Trophoblast cell (in vitro differentiated cells and primary cell): ENCODE measurements at regions not wholly inside any gene's neighbourhood (a gene's known extent, or its start where the extent isn't known, plus 50 kb on each side); places are given as distances from the start of the nearest gene placed in this dataset.
"Not testable (repeated sequence)": the region's sequence is repeated elsewhere in the genome, so short reads cannot be mapped to it uniquely, and the experiment has no call there.

ENCODE experiments used
- DNase-seq, 2 donors: peaks; one replicate each; pipeline ENCODE4 v3.0.0-alpha.2; 2016
- H2AFZ ChIP-seq: 2 replicates; pipeline ENCODE4 v1.6.1; 2013; ENCODE audit warnings: low read length, moderate library complexity, mild to moderate bottlenecking; ENCODE audit not compliant: insufficient read depth, poor library complexity
- H2AK5ac ChIP-seq: 2 replicates; pipeline ENCODE4 v1.6.1; 2013; ENCODE audit warnings: mild to moderate bottlenecking, low read length
- H2BK120ac ChIP-seq: 2 replicates; pipeline ENCODE4 v1.6.1; 2013; ENCODE audit warnings: low read length, mild to moderate bottlenecking, moderate library complexity; ENCODE audit not compliant: insufficient read depth, poor library complexity
- H2BK12ac ChIP-seq: 2 replicates; pipeline ENCODE4 v1.6.1; 2013; ENCODE audit warnings: mild to moderate bottlenecking, low read length, moderate library complexity
- H2BK5ac ChIP-seq: 2 replicates; pipeline ENCODE4 v1.6.1; 2013; ENCODE audit warnings: low read length, low read depth, moderate library complexity, mild to moderate bottlenecking; ENCODE audit not compliant: poor library complexity
- H3K14ac ChIP-seq: 2 replicates; pipeline ENCODE4 v1.6.1; 2013; ENCODE audit warnings: mild to moderate bottlenecking, low read length
- H3K18ac ChIP-seq: 2 replicates; pipeline ENCODE4 v1.6.1; 2013; ENCODE audit warnings: mild to moderate bottlenecking, low read length
- H3K23ac ChIP-seq: 2 replicates; pipeline ENCODE4 v1.6.1; 2013; ENCODE audit warnings: low read length
- H3K27ac ChIP-seq: 2 replicates; pipeline ENCODE4 v1.5.1; 2013; ENCODE audit warnings: low read depth, mild to moderate bottlenecking, inconsistent platforms, low read length, moderate library complexity
- H3K27me3 ChIP-seq: 2 replicates; pipeline ENCODE4 v1.6.1; 2013; ENCODE audit warnings: inconsistent platforms, mild to moderate bottlenecking, low read length, moderate library complexity; ENCODE audit not compliant: insufficient read depth
- H3K36me3 ChIP-seq, 2 experiments: 1 replicate in 1 of 2; 2 replicates in 1 of 2; pipeline ENCODE4 v1.6.1; 2013; ENCODE audit warnings: low read length in 2 of 2, mild to moderate bottlenecking in 2 of 2, moderate library complexity in 1 of 2; ENCODE audit not compliant: insufficient read depth in 2 of 2, control insufficient read depth in 1 of 2
- H3K4ac ChIP-seq: 2 replicates; pipeline ENCODE4 v1.6.1; 2013; ENCODE audit warnings: low read depth, mild to moderate bottlenecking, low read length, moderate library complexity
- H3K4me1 ChIP-seq, 2 experiments: 1 replicate in 1 of 2; 2 replicates in 1 of 2; pipeline ENCODE4 v1.6.1; 2013; ENCODE audit warnings: low read length in 2 of 2, mild to moderate bottlenecking in 2 of 2, moderate library complexity in 1 of 2; ENCODE audit not compliant: insufficient read depth in 2 of 2, control insufficient read depth in 1 of 2
- H3K4me2 ChIP-seq: 2 replicates; pipeline ENCODE4 v1.6.1; 2013; ENCODE audit warnings: inconsistent platforms, mild to moderate bottlenecking, low read length, moderate library complexity
- H3K4me3 ChIP-seq: 2 replicates; pipeline ENCODE4 v1.5.1; 2013; ENCODE audit warnings: mild to moderate bottlenecking, low read depth, low read length, inconsistent platforms
- H3K79me1 ChIP-seq: one replicate; pipeline ENCODE4 v1.6.1; 2013; ENCODE audit warnings: low read length
- H3K79me2 ChIP-seq: 2 replicates; pipeline ENCODE4 v1.6.1; 2013; ENCODE audit warnings: low read length, mild to moderate bottlenecking; ENCODE audit not compliant: control insufficient read depth, insufficient read depth, poor library complexity
- H3K9ac ChIP-seq: 2 replicates; pipeline ENCODE4 v1.6.1; 2013; ENCODE audit warnings: mild to moderate bottlenecking, low read length
- H3K9me3 ChIP-seq: 2 replicates; pipeline ENCODE4 v1.6.1; 2013; ENCODE audit warnings: low read depth, mild to moderate bottlenecking, control low read depth, inconsistent platforms, low read length; ENCODE audit not compliant: insufficient read depth
- H4K12ac ChIP-seq: 2 replicates; pipeline ENCODE4 v1.6.1; 2013; ENCODE audit warnings: low read depth, mild to moderate bottlenecking, low read length, moderate library complexity
- H4K8ac ChIP-seq: 2 replicates; pipeline ENCODE4 v1.6.1; 2013; ENCODE audit warnings: low read depth, mild to moderate bottlenecking, low read length, moderate library complexity
- H4K91ac ChIP-seq: one replicate; pipeline ENCODE4 v1.6.1; 2013; ENCODE audit warnings: low read depth, mild to moderate bottlenecking, low read length, moderate library complexity
- WGBS: extraction: QIAGEN DNeasy Blood & Tissue Kit; methylation state at CpG from one replicate; pipeline ENCODE4 v1.1.7; 2013; ENCODE audit warnings: missing lambda C conversion rate; ENCODE audit not compliant: insufficient read length, insufficient coverage; ENCODE audit errors: extremely low coverage; 5-methylcytosine and 5-hydroxymethylcytosine counted together

GRCh38 chr22:27323661-27324060 lies 477.9 kb downstream of the MN1 start:
- no peak for DNase-seq
- no peaks in the 10 kb centered on the region for H3K36me3 ChIP-seq
- H3K23ac ChIP-seq = no peak overlapping the region
- WGBS = no CpG with 5 or more reads among the region's 15 CpGs
- no peak overlapping the region for H3K4me3 ChIP-seq
- H3K9me3 ChIP-seq = peaks cover 2% of the 10 kb centered on the region
- H3K18ac ChIP-seq = no peak overlapping the region
- H3K4ac ChIP-seq = no peak overlapping the region
- H3K79me2 ChIP-seq = no peaks in the 10 kb centered on the region
- no peak overlapping the region for H3K4me2 ChIP-seq
- H3K9ac ChIP-seq = no peak overlapping the region
- no peak overlapping the region for H3K14ac ChIP-seq
- H4K8ac ChIP-seq = no peak overlapping the region
- no peak overlapping the region for H4K91ac ChIP-seq
- H3K79me1 ChIP-seq = no peaks in the 10 kb centered on the region
- no peak overlapping the region for H2BK5ac ChIP-seq
- H2BK12ac ChIP-seq = no peak overlapping the region
- H4K12ac ChIP-seq = no peak overlapping the region
- H2AK5ac ChIP-seq = no peak overlapping the region
- H3K4me1 ChIP-seq = no peaks in the 10 kb centered on the region
- H3K27me3 ChIP-seq = no peaks in the 10 kb centered on the region
- H3K27ac ChIP-seq = no peak overlapping the region
- H2BK120ac ChIP-seq = no peak overlapping the region
- no peak overlapping the region for H2AFZ ChIP-seq

DNA sequence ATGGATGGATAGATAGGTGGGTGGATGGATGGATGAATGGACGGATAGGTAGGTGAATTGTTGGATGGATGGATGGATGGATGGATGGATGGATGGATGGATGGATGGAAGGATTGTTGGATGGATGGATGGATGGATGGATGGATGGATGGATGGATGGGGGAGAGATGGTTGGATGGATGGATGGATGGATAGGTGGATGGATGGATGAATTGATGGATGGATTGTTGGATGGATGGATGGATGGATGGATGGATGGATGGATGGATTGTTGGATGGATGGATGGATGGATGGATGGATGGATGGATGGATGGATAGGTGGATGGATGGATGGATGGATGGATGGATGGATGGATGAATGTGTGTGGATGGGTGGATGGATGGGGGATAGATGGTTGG lies 476.6 kb downstream of the MN1 start:
- H3K36me3 ChIP-seq = not testable (repeated sequence)
- WGBS = 100% methylated on average over 1 of the region's 1 CpG

GRCh38 chr22:27327497-27327896 lies 474.1 kb downstream of the MN1 start:
- Histone ChIP-seq H3K4me2 (no peak overlapping the region), H2AFZ (no peak overlapping the region), H3K36me3 (no peaks in the 10 kb centered on the region), H3K27me3 (no peaks in the 10 kb centered on the region), H3K4ac (no peak overlapping the region), H2BK120ac (no peak overlapping the region), H3K18ac (no peak overlapping the region), H3K79me2 (no peaks in the 10 kb centered on the region), H3K9ac (no peak overlapping the region), H4K8ac (no peak overlapping the region), H3K4me1 (no peaks in the 10 kb centered on the region), H4K12ac (no peak overlapping the region), H3K4me3 (no peak overlapping the region), H2BK5ac (no peak overlapping the region), H3K9me3 (peaks cover 2% of the 10 kb centered on the region), H3K79me1 (no peaks in the 10 kb centered on the region), H2AK5ac (no peak overlapping the region), H3K27ac (no peak overlapping the region), H2BK12ac (no peak overlapping the region), H3K23ac (no peak overlapping the region), H4K91ac (no peak overlapping the region), H3K14ac (no peak overlapping the region)
- DNase-seq = no peak
- WGBS = no CpG with 5 or more reads among the region's 4 CpGs

More for the DNA sequence above, 476.6 kb downstream of the MN1 start:
- H4K12ac ChIP-seq, H3K4ac ChIP-seq, H2BK120ac ChIP-seq, H3K4me2 ChIP-seq, H3K79me2 ChIP-seq, H3K9ac ChIP-seq, H4K91ac ChIP-seq, DNase-seq, H3K9me3 ChIP-seq, H2BK12ac ChIP-seq, H4K8ac ChIP-seq, H3K18ac ChIP-seq, H3K23ac ChIP-seq, H2AFZ ChIP-seq, H2BK5ac ChIP-seq, H3K27me3 ChIP-seq, H3K79me1 ChIP-seq, H3K4me1 ChIP-seq, H3K27ac ChIP-seq, H2AK5ac ChIP-seq, H3K14ac ChIP-seq, H3K4me3 ChIP-seq: not testable (repeated sequence)

DNA sequence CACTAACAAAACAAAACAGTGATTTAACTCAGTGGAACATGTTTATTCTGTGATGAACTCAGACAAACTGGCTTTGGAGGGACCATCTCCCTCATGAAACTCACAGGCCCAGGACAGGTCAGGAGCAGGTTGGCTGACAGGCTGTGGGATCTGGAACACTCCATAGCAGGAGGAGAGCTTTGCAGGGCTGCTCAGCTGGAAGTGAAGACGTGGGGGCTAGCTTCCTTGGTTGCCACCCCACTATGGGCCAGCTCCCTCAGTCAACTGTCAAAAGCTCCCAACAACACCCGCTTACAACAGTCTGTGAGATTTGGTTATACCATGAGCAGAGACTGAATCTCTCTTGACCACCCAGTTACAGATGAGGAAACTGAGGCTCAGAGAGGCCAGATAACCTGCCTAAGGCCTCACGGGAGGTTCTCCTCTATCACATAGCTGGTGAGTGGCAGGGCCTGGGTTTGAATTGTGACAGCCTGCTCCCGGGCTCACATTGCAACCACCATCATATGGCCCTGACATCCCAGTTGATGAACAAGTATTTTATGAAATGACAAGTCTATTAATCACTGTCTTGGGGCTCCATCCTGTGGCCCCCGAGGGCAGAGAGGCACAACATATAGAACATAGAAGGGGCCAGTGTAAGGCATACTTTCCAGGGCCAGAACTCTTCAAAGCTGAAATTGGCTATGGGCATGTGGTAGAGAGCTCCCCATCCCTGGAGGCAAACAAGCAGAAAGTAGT lies 473.4 kb downstream of the MN1 start:
- no peak overlapping the region for H3K18ac ChIP-seq
- H3K27ac ChIP-seq = no peak overlapping the region
- no peak overlapping the region for H3K14ac ChIP-seq
- no peak overlapping the region for H2BK120ac ChIP-seq
- H2AFZ ChIP-seq = no peak overlapping the region
- no peak overlapping the region for H2BK12ac ChIP-seq
- no peak overlapping the region for H4K91ac ChIP-seq
- H3K79me1 ChIP-seq = no peaks in the 10 kb centered on the region
- no peak overlapping the region for H4K12ac ChIP-seq
- no peak for DNase-seq
- H3K4me2 ChIP-seq = no peak overlapping the region
- peaks cover 2% of the 10 kb centered on the region for H3K9me3 ChIP-seq
- H4K8ac ChIP-seq = no peak overlapping the region
- no CpG with 5 or more reads among the region's 5 CpGs for WGBS
- H3K9ac ChIP-seq = peak overlapping the region; percentile 23
- H3K27me3 ChIP-seq = no peaks in the 10 kb centered on the region
- H3K4me1 ChIP-seq = no peaks in the 10 kb centered on the region
- H3K4me3 ChIP-seq = no peak overlapping the region
- H2AK5ac ChIP-seq = no peak overlapping the region
- no peak overlapping the region for H2BK5ac ChIP-seq
- no peaks in the 10 kb centered on the region for H3K36me3 ChIP-seq
- H3K79me2 ChIP-seq = no peaks in the 10 kb centered on the region
- no peak overlapping the region for H3K23ac ChIP-seq
- no peak overlapping the region for H3K4ac ChIP-seq
